ENCODE measurements at regions not wholly inside any gene's neighbourhood (a gene's known extent, or its start where the extent isn't known, plus 50 kb on each side); places are given as distances from the start of the nearest gene placed in this dataset.

DNA sequence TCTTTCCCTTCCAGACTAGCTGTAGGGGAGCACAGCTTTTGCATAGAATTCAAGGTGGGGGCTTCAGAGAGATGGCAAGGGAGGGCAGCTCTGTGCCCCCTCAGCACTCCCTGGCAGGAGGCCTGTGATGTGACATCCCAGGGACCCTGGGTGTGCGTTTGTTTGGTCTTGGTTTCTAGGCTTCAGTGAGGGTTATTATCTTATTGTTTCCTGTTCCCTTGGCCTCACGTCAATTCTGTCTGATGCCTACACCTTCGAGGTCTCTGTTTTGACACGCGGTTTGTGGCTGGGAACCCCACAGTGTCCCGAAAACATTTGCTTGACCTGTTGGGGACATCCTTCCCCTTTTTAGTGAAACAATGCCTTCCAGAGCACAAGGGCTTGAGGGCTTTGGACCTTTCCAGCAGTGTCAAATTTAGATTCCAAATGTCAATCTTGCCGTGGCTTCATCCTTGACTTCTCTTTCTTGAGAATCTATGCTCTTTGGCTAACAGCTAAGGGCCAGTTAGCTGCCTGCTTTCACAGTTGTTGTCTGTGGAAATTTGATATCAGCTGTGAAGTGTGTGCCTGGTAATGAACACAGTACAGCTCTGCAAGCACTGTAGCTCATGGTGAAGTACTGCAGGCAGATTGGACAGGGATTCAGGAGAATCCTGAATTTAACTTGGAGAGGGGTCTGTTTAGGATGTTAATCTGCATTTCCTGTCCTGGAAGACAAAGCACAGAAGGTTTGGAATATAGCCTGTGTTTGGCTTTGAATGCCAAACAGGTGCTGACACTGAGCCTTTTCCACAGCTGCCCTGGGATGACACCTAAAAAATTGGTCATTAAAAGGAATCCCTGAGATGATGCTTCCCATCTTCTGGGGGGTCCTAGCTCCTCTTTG, 108.2 kb upstream of the CXCR4 start:
- H3K36me3 ChIP-seq: no peaks in the 10 kb centered on the region
- no peak overlapping the region for H3K27ac ChIP-seq
- ATAC-seq: no peak
- in situ Hi-C loops (cut with MboI; ENCODE audit: low sequenced_read_pairs in 4 of 4): no loop called here
- H3K9me3 ChIP-seq: no peaks in the 10 kb centered on the region
- no peak for DNase-seq
- no peak overlapping the region for H3K4me3 ChIP-seq
- H3K4me1 ChIP-seq: no peaks in the 10 kb centered on the region
- intact Hi-C loops (cut with DNase I; ENCODE audit: low total_unique reads): no loop called here
- no peaks in the 10 kb centered on the region for H3K27me3 ChIP-seq
- TF ChIP-seq POLR2A (IDR thresholded peaks at IDR 0.05): no peak
- TF ChIP-seq, protein P1, sequence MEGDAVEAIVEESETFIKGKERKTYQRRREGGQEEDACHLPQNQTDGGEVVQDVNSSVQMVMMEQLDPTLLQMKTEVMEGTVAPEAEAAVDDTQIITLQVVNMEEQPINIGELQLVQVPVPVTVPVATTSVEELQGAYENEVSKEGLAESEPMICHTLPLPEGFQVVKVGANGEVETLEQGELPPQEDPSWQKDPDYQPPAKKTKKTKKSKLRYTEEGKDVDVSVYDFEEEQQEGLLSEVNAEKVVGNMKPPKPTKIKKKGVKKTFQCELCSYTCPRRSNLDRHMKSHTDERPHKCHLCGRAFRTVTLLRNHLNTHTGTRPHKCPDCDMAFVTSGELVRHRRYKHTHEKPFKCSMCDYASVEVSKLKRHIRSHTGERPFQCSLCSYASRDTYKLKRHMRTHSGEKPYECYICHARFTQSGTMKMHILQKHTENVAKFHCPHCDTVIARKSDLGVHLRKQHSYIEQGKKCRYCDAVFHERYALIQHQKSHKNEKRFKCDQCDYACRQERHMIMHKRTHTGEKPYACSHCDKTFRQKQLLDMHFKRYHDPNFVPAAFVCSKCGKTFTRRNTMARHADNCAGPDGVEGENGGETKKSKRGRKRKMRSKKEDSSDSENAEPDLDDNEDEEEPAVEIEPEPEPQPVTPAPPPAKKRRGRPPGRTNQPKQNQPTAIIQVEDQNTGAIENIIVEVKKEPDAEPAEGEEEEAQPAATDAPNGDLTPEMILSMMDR (IDR thresholded peaks at IDR 0.05 in 4 of 5, conservative IDR thresholded peaks at IDR 0.05 in 1 of 5): no peak

DNA sequence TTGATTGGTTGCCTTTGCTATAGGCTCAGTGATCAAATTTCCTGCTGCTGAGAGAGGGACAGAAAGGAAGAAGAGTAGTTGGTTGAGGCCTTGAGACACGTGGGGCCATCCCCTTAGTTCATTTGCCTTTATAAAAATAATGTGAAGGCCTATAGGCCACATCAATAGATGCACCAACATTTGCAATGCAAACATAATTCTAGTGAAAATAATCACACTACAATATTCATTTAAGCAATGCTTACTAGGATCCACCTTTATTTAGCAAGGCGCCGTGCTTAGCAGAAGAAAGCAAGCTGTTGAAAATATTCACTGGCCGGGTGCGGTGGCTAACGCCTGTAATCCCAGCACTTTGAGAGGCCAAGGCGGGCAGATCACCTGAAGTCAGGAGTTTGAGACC, 105.3 kb upstream of the CXCR4 start:
- TF ChIP-seq, protein P1 (IDR thresholded peaks at IDR 0.05 in 4 of 5, conservative IDR thresholded peaks at IDR 0.05 in 1 of 5): no peak
- TF ChIP-seq POLR2A (IDR thresholded peaks at IDR 0.05): no peak
- in situ Hi-C loops (cut with MboI; ENCODE audit: low sequenced_read_pairs in 4 of 4): no loop called here
- Histone ChIP-seq H3K4me1 (no peaks in the 10 kb centered on the region), H3K27ac (no peak overlapping the region), H3K27me3 (no peaks in the 10 kb centered on the region), H3K4me3 (no peak overlapping the region), H3K9me3 (no peaks in the 10 kb centered on the region), H3K36me3 (no peaks in the 10 kb centered on the region)
- DNase-seq: no peak
- no peak for ATAC-seq
- intact Hi-C loops (cut with DNase I; ENCODE audit: low total_unique reads): no loop called here

DNA sequence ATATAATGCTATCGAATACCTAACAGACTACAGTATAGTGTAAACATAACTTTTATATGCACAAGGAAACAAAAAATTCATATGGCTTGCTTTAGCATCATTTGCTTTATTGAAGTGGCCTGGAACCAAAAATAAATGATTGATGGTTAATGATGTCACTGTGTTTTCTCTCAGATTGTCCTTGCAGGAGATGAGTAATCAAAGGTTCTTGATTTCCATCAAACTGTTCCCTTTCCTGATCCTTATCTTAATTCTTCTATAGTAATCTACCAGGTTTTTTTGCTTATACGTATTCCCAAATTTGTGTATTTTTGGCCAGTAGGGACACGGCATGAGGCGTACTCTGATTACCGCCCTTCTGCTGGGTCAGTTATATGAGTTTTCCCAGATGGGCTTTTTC, 104.9 kb upstream of the CXCR4 start:
- Histone ChIP-seq H3K9me3 (no peaks in the 10 kb centered on the region), H3K36me3 (no peaks in the 10 kb centered on the region), H3K27ac (no peak overlapping the region), H3K4me1 (no peaks in the 10 kb centered on the region), H3K27me3 (no peaks in the 10 kb centered on the region), H3K4me3 (no peak overlapping the region)
- in situ Hi-C loops (cut with MboI; ENCODE audit: low sequenced_read_pairs in 4 of 4) (no loop called here), intact Hi-C loops (cut with DNase I; ENCODE audit: low total_unique reads) (no loop called here)
- DNase-seq (no peak), ATAC-seq (no peak)
- TF ChIP-seq, protein P1 (IDR thresholded peaks at IDR 0.05 in 4 of 5, conservative IDR thresholded peaks at IDR 0.05 in 1 of 5): no peak

DNA sequence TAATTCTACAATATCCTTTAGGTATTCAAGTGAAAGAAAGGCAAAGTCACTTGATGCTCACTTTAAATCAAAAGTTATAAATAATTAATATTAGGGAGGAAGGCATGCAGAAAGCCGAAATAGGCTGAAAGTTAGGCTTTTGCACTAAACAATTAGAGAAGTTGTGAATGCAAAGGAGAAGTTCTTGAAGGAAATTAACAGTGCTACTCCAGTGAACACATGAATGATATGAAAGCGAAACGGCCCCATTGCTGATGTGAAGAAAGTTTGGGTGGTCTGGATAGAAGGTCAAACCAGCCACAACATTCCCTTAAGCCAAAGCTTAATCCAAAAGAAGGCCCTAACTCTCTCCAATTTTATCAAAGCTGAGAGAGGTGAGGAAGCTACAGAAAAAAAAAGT, 103.1 kb upstream of the CXCR4 start:
- intact Hi-C loops (cut with DNase I; ENCODE audit: low total_unique reads): no loop called here
- H3K36me3 ChIP-seq: no peaks in the 10 kb centered on the region
- no peak for ATAC-seq
- TF ChIP-seq, protein P1 (IDR thresholded peaks at IDR 0.05 in 4 of 5, conservative IDR thresholded peaks at IDR 0.05 in 1 of 5): no peak
- no peak for TF ChIP-seq POLR2A (IDR thresholded peaks at IDR 0.05)
- no peaks in the 10 kb centered on the region for H3K9me3 ChIP-seq
- H3K27ac ChIP-seq: no peak overlapping the region
- H3K27me3 ChIP-seq: no peaks in the 10 kb centered on the region
- in situ Hi-C loops (cut with MboI; ENCODE audit: low sequenced_read_pairs in 4 of 4): no loop called here
- H3K4me1 ChIP-seq: no peaks in the 10 kb centered on the region
- no peak overlapping the region for H3K4me3 ChIP-seq
- DNase-seq: no peak
